Stimulated activated CD8-positive, alpha-beta memory T cell treated with anti-CD3 and anti-CD28 coated beads, Interleukin-12 subunit alpha, Interleukin-12 subunit beta, amount 100 ng/mL, for 4 hours (primary cell): ENCODE measurements at regions not wholly inside any gene's neighbourhood (a gene's known extent, or its start where the extent isn't known, plus 50 kb on each side); places are given as distances from the start of the nearest gene placed in this dataset.

Source experiments
- DNase-seq: peaks from one replicate; pipeline ENCODE4 v3.0.0-alpha.2; 2020; ENCODE audit warnings: low read depth

- no peak for DNase-seq
These were observed 149.3 kb upstream of the UBL3 start for GRCh38 chr13:29999492-30000369.

GRCh38 chr13:29996316-29996715 lies 145.9 kb upstream of the UBL3 start:
- no peak for DNase-seq

- DNase-seq = no peak
These were observed 144.6 kb upstream of the UBL3 start for GRCh38 chr13:29994911-29995595.

- no peak for DNase-seq
These were observed 143.5 kb upstream of the UBL3 start for GRCh38 chr13:29993716-29994488.

GRCh38 chr13:29993196-29993595 lies 142.8 kb upstream of the UBL3 start:
- DNase-seq = no peak

- no peak for DNase-seq
These were observed 140.9 kb upstream of the UBL3 start for GRCh38 chr13:29991343-29991742.

- DNase-seq = no peak
These were observed 136.9 kb upstream of the UBL3 start for GRCh38 chr13:29987340-29987739.

GRCh38 chr13:29980339-29980738 lies 129.9 kb upstream of the UBL3 start:
- no peak for DNase-seq

- no peak for DNase-seq
These were observed 127.8 kb upstream of the UBL3 start for GRCh38 chr13:29978211-29978610.

- no peak for DNase-seq
These were observed 127.2 kb upstream of the UBL3 start for GRCh38 chr13:29977476-29978120.

- no peak for DNase-seq
These were observed 126.1 kb upstream of the UBL3 start for GRCh38 chr13:29976535-29976934.

- DNase-seq = no peak
These were observed 124.9 kb upstream of the UBL3 start for GRCh38 chr13:29975283-29975682.

GRCh38 chr13:29969286-29969685 lies 118.9 kb upstream of the UBL3 start:
- no peak for DNase-seq

- no peak for DNase-seq
These were observed 113.9 kb upstream of the UBL3 start for GRCh38 chr13:29964181-29964845.

GRCh38 chr13:29963089-29963488 lies 112.7 kb upstream of the UBL3 start:
- DNase-seq = no peak

- no peak for DNase-seq
These were observed 110.7 kb upstream of the UBL3 start for GRCh38 chr13:29961036-29961670.

- no peak for DNase-seq
These were observed 109.2 kb upstream of the UBL3 start for GRCh38 chr13:29959603-29960002.

- no peak for DNase-seq
These were observed 108.7 kb upstream of the UBL3 start for GRCh38 chr13:29959086-29959485.

- DNase-seq = no peak
These were observed 108.1 kb upstream of the UBL3 start for GRCh38 chr13:29958476-29958875.

- no peak for DNase-seq
These were observed 106.9 kb upstream of the UBL3 start for GRCh38 chr13:29957320-29957719.

- DNase-seq = no peak
These were observed 106.4 kb upstream of the UBL3 start for GRCh38 chr13:29956853-29957252.
